ENCODE measurements at regions not wholly inside any gene's neighbourhood (a gene's known extent, or its start where the extent isn't known, plus 50 kb on each side); places are given as distances from the start of the nearest gene placed in this dataset.

- TF ChIP-seq CTCF (IDR thresholded peaks at IDR 0.05) (no peak), POLR2A (IDR thresholded peaks at IDR 0.05) (no peak)
Measured at GRCh38 chr18:44198612-44199284, 481.9 kb upstream of the SETBP1 start.
